WERI-Rb-1 (cell line): ENCODE measurements at regions not wholly inside any gene's neighbourhood (a gene's known extent, or its start where the extent isn't known, plus 50 kb on each side); places are given as distances from the start of the nearest gene placed in this dataset.

Source experiments
- DNase-seq: peaks from one replicate; pipeline ENCODE4 v3.0.0-alpha.2; 2020
- H3K27ac ChIP-seq: fragments of 250-450 bp; sonication (Bioruptor Pico); 2 replicates; pipeline ENCODE4 v1.5.1; 2020; ENCODE audit warnings: mild to moderate bottlenecking, moderate library complexity
- H3K27me3 ChIP-seq: fragments of 250-450 bp; sonication (Bioruptor Pico); 2 replicates; pipeline ENCODE4 v1.5.1; 2021; ENCODE audit warnings: mild to moderate bottlenecking, low read depth, moderate library complexity; ENCODE audit not compliant: insufficient read depth, severe bottlenecking
- H3K36me3 ChIP-seq: fragments of 250-450 bp; sonication (Bioruptor Pico); 2 replicates; pipeline ENCODE4 v1.5.1; 2020; ENCODE audit warnings: mild to moderate bottlenecking, moderate library complexity
- H3K4me3 ChIP-seq: 2 replicates; pipeline ENCODE4 v1.5.1; 2011; ENCODE audit warnings: low read depth, mild to moderate bottlenecking, control low read depth, low read length
- H3K9me3 ChIP-seq: fragments of 250-450 bp; sonication (Bioruptor Pico); 2 replicates; pipeline ENCODE4 v1.5.1; 2021; ENCODE audit warnings: mild to moderate bottlenecking, moderate library complexity; ENCODE audit not compliant: severe bottlenecking
- TF ChIP-seq, protein P1 (sequence below): IDR thresholded peaks from 2 replicates; pipeline ENCODE4 v1.5.1; 2011; ENCODE audit warnings: low read depth, mild to moderate bottlenecking, control low read depth, inconsistent platforms, low read length

DNA sequence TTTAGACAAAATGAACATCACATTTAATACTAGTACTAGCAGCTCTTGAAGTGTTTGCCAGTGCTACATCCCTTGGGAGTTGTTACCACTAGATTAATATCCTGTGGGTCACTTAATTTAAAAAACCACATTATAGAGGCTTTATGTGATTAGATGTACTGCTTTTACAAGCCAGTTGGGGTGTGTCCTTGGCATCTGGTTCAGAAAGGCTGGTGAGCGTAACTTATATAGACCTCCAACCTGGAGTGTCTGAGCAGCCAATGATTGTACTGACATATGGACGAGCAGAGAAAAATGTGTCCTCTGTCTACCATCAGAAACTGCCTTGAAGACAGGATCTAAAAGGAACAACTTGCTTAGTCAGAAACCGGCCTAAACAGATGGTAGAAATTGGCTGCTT lies 306.2 kb upstream of the ATP11B start:
- TF ChIP-seq, protein P1, sequence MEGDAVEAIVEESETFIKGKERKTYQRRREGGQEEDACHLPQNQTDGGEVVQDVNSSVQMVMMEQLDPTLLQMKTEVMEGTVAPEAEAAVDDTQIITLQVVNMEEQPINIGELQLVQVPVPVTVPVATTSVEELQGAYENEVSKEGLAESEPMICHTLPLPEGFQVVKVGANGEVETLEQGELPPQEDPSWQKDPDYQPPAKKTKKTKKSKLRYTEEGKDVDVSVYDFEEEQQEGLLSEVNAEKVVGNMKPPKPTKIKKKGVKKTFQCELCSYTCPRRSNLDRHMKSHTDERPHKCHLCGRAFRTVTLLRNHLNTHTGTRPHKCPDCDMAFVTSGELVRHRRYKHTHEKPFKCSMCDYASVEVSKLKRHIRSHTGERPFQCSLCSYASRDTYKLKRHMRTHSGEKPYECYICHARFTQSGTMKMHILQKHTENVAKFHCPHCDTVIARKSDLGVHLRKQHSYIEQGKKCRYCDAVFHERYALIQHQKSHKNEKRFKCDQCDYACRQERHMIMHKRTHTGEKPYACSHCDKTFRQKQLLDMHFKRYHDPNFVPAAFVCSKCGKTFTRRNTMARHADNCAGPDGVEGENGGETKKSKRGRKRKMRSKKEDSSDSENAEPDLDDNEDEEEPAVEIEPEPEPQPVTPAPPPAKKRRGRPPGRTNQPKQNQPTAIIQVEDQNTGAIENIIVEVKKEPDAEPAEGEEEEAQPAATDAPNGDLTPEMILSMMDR: no peak
- DNase-seq: no peak
- Histone ChIP-seq H3K9me3 (no peaks in the 10 kb centered on the region), H3K4me3 (no peak overlapping the region), H3K27me3 (peaks cover 85% of the 10 kb centered on the region), H3K36me3 (no peaks in the 10 kb centered on the region), H3K27ac (no peak overlapping the region)

GRCh38 chr3:182487611-182488010 lies 305.7 kb upstream of the ATP11B start:
- no peak for DNase-seq
- no peak overlapping the region for H3K27ac ChIP-seq
- H3K36me3 ChIP-seq: no peaks in the 10 kb centered on the region
- no peak overlapping the region for H3K4me3 ChIP-seq
- H3K27me3 ChIP-seq: peaks cover 83% of the 10 kb centered on the region
- TF ChIP-seq, protein P1: no peak
- no peaks in the 10 kb centered on the region for H3K9me3 ChIP-seq

DNA sequence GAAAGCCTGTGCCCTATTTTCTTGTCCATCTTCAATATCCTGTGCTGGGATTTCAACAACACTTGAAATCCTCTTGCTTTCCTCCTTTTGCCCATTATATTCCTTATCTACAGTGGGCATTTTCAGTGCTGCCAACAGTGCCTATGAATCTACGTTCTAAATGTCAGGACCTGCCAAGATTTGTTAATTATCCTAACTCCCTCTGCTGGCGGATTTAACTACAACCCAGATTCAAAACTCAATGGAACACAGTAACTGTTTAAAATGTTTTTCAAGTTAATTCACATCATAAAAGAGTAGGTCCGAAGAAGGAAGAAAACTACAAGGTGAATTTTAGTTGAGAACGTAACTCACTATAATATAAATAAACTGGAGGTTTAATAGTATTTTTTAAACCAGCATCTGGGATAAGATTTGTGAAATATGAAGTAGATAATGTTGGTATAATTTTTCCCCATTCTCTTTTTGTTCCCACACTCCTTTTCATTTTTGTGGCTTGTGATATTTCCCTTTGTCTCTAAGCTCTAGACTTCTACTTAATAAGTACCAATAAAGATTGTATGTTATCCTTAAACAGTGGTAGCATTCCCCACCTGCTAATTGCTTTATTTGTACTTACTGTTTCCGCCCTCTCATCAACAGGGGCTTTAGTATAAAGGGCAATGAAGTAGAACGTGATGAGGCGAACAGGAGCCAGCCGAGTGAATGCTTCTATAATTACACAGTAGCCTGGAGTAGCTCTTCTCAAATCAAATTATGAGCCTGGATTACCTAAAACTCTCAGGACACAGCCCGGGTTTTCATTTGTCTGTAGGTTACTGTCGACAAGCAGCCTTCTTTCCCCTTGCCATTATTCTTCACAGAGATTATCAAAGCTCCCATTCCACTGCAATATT lies 302.5 kb upstream of the ATP11B start:
- H3K27ac ChIP-seq: no peak overlapping the region
- no peaks in the 10 kb centered on the region for H3K9me3 ChIP-seq
- H3K27me3 ChIP-seq: peaks cover 92% of the 10 kb centered on the region
- no peak for DNase-seq
- no peaks in the 10 kb centered on the region for H3K36me3 ChIP-seq
- TF ChIP-seq, protein P1: no peak
- H3K4me3 ChIP-seq: no peak overlapping the region

- Histone ChIP-seq H3K4me3 (no peak overlapping the region), H3K27me3 (peaks cover 93% of the 10 kb centered on the region), H3K36me3 (no peaks in the 10 kb centered on the region), H3K9me3 (no peaks in the 10 kb centered on the region), H3K27ac (no peak overlapping the region)
- TF ChIP-seq, protein P1: no peak
- no peak for DNase-seq
These were observed 301.7 kb upstream of the ATP11B start for GRCh38 chr3:182491577-182491976.

DNA sequence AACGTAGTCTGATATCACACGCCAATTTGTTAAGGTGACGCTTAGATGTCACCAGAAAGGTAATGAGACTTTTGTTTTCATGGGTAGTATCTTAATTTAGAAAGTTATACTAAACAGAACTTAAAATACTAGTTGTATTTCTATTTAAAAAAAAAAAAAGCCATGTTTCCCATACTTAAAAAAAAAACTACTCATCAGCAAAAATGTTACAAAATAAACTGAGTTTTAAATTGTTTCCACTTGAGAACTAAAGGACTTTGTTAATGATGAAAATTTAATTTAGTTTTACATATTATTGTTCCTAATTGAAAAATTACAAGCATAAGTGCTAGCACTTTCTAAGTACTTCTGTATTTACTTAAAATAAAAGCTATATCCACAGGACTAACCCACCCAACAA lies 300.8 kb upstream of the ATP11B start:
- no peak for DNase-seq
- Histone ChIP-seq H3K36me3 (no peaks in the 10 kb centered on the region), H3K9me3 (no peaks in the 10 kb centered on the region), H3K4me3 (no peak overlapping the region), H3K27ac (no peak overlapping the region), H3K27me3 (peaks cover 91% of the 10 kb centered on the region)
- TF ChIP-seq, protein P1: no peak

GRCh38 chr3:182500289-182500688 lies 293.0 kb upstream of the ATP11B start:
- TF ChIP-seq, protein P1: no peak
- Histone ChIP-seq H3K27me3 (peaks cover 86% of the 10 kb centered on the region), H3K36me3 (no peaks in the 10 kb centered on the region), H3K9me3 (no peaks in the 10 kb centered on the region), H3K27ac (no peak overlapping the region), H3K4me3 (no peak overlapping the region)
- DNase-seq: no peak
